ENCODE measurements at regions not wholly inside any gene's neighbourhood (a gene's known extent, or its start where the extent isn't known, plus 50 kb on each side); places are given as distances from the start of the nearest gene placed in this dataset.

DNA sequence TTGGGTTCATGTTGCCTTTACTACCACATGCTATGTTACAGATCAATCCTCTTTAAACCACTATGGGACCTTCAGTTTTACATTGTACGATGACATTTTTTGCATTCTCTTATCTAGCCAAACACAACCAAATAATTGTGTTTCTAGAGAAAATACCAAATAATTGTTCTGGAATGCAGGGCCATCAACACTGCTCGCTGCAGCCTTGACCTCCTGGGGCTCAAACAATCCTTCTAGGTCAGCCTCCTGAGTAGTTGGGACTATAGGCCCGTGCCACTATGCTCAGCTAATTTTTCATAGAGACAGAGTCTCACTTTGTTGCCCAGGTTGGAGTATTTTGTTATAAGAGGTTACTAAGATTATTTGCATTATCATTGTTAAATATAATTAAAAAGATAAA is 237.5 kb upstream of the PMFBP1 start:
- TF ChIP-seq, protein P1, sequence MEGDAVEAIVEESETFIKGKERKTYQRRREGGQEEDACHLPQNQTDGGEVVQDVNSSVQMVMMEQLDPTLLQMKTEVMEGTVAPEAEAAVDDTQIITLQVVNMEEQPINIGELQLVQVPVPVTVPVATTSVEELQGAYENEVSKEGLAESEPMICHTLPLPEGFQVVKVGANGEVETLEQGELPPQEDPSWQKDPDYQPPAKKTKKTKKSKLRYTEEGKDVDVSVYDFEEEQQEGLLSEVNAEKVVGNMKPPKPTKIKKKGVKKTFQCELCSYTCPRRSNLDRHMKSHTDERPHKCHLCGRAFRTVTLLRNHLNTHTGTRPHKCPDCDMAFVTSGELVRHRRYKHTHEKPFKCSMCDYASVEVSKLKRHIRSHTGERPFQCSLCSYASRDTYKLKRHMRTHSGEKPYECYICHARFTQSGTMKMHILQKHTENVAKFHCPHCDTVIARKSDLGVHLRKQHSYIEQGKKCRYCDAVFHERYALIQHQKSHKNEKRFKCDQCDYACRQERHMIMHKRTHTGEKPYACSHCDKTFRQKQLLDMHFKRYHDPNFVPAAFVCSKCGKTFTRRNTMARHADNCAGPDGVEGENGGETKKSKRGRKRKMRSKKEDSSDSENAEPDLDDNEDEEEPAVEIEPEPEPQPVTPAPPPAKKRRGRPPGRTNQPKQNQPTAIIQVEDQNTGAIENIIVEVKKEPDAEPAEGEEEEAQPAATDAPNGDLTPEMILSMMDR (IDR thresholded peaks at IDR 0.05 in 8 of 11, conservative IDR thresholded peaks at IDR 0.05 in 3 of 11) = no peak
- TF ChIP-seq POLR2A (IDR thresholded peaks at IDR 0.05) = no peak
